Thymus (tissue), 11 donors: ENCODE measurements at regions not wholly inside any gene's neighbourhood (a gene's known extent, or its start where the extent isn't known, plus 50 kb on each side); places are given as distances from the start of the nearest gene placed in this dataset.

Experiments
- DNase-seq, 9 donors: peaks; one replicate each; pipeline ENCODE4 v3.0.0-alpha.2; 2013; ENCODE audit warnings: low spot score in 9 of 9, low read depth in 6 of 9, missing footprints in 1 of 9
- H3K27ac ChIP-seq, 2 donors: one replicate each; pipeline ENCODE4 v1.5.1; 2013; ENCODE audit warnings: control low read depth in 1 of 2, low read depth in 1 of 2, low read length in 1 of 2, mild to moderate bottlenecking in 1 of 2, moderate library complexity in 1 of 2
- H3K27me3 ChIP-seq, 2 donors: one replicate each; pipeline ENCODE4 v1.5.1; 2013; ENCODE audit warnings: low read length in 1 of 2; ENCODE audit not compliant: control insufficient read depth in 2 of 2, insufficient read depth in 1 of 2
- H3K36me3 ChIP-seq, 2 donors: one replicate each; pipeline ENCODE4 v1.5.1; 2013; ENCODE audit warnings: low read length in 1 of 2, mild to moderate bottlenecking in 1 of 2, moderate library complexity in 1 of 2; ENCODE audit not compliant: control insufficient read depth in 2 of 2, insufficient read depth in 2 of 2
- H3K4me1 ChIP-seq, 2 donors: one replicate each; pipeline ENCODE4 v1.5.1; 2013; ENCODE audit warnings: low read length in 2 of 2; ENCODE audit not compliant: control insufficient read depth in 2 of 2, insufficient read depth in 2 of 2
- H3K4me3 ChIP-seq, 2 donors: one replicate each; pipeline ENCODE4 v1.5.1; 2013; ENCODE audit warnings: low read length in 2 of 2, control low read depth in 1 of 2, mild to moderate bottlenecking in 1 of 2
- H3K9me3 ChIP-seq, 2 donors: one replicate each; pipeline ENCODE4 v1.5.1; 2013; ENCODE audit warnings: low read length in 1 of 2, mild to moderate bottlenecking in 1 of 2; ENCODE audit not compliant: control insufficient read depth in 2 of 2, insufficient read depth in 1 of 2
- WGBS: extraction: QIAGEN DNeasy Blood & Tissue Kit; methylation state at CpG from one replicate; pipeline ENCODE4 v1.1.7; 2013; 5-methylcytosine and 5-hydroxymethylcytosine counted together
- donor health status: healthy.

DNA sequence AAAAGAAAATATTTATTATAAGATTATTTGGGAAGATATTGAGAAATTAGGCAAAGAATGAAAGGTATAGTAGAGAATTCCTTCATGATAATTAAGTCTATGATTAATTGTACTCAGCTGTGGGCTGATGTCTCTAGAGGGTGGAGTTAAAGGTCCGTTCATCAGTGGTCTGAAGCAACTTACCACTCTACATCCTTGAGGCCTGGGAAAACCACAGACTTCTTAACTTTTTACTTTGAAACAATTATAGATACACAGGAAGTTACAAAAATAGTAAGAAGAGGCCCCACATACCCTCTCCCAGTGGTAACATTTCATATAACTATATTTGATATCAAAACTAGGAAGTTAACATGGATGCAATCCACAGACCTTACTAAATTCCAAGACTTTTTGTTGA, 167.0 kb upstream of the NECTIN1 start:
- Histone ChIP-seq H3K4me3 (no peak overlapping the region), H3K27me3 (peaks cover 0 to 6% of the 10 kb centered on the region in 2 donors), H3K9me3 (no peaks in the 10 kb centered on the region), H3K36me3 (no peaks in the 10 kb centered on the region), H3K27ac (no peak overlapping the region), H3K4me1 (no peaks in the 10 kb centered on the region)
- DNase-seq = no peak
- whole genome bisulfite sequencing = 4% methylated on average over 1 of the region's 1 CpG

GRCh38 chr11:119894916-119895315, 165.9 kb upstream of the NECTIN1 start:
- no peaks in the 10 kb centered on the region for H3K36me3 ChIP-seq
- WGBS = 91% methylated on average over 4 of the region's 4 CpGs
- H3K27ac ChIP-seq = no peak overlapping the region
- peaks cover 0 to 10% of the 10 kb centered on the region in 2 donors for H3K27me3 ChIP-seq
- DNase-seq = no peak
- H3K9me3 ChIP-seq = no peaks in the 10 kb centered on the region
- H3K4me1 ChIP-seq = no peaks in the 10 kb centered on the region
- H3K4me3 ChIP-seq = no peak overlapping the region

DNA sequence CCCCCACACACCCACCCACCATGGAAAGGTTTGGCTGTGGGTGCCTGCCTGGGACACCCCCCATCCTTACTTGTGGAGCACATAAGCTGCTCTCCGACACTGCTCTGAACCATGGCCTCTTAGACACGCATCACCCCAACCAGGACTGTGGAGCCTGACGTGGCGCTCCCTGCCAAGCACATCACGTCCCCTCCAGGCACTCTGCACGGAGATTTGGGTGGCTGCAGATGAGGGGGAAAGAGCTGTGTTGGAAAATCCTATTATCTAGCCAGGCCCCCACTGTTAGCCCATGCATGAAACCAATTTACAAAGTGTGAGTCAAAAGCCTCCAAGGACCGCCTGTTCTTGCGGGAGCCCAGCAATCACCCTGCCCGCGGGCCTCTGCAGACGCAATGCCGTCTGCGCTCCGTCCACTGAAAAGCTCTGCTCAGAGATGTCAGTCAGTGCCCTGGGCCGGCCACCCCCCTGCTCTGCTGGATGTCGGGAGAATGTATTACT, 163.4 kb upstream of the NECTIN1 start:
- no peaks in the 10 kb centered on the region for H3K9me3 ChIP-seq
- no peaks in the 10 kb centered on the region for H3K4me1 ChIP-seq
- H3K27ac ChIP-seq = no peak overlapping the region
- H3K27me3 ChIP-seq = peaks cover 0 to 10% of the 10 kb centered on the region in 2 donors
- no peak overlapping the region for H3K4me3 ChIP-seq
- no peak for DNase-seq
- 84% methylated on average over 16 of the region's 16 CpGs for WGBS
- H3K36me3 ChIP-seq = no peaks in the 10 kb centered on the region

- peaks cover 0 to 10% of the 10 kb centered on the region in 2 donors for H3K27me3 ChIP-seq
- no peaks in the 10 kb centered on the region for H3K36me3 ChIP-seq
- H3K4me3 ChIP-seq = no peak overlapping the region
- no peaks in the 10 kb centered on the region for H3K4me1 ChIP-seq
- no peak for DNase-seq
- no peak overlapping the region for H3K27ac ChIP-seq
- WGBS = 60% methylated on average over 16 of the region's 16 CpGs
- no peaks in the 10 kb centered on the region for H3K9me3 ChIP-seq
These were observed 162.2 kb upstream of the NECTIN1 start for GRCh38 chr11:119891055-119891768.

DNA sequence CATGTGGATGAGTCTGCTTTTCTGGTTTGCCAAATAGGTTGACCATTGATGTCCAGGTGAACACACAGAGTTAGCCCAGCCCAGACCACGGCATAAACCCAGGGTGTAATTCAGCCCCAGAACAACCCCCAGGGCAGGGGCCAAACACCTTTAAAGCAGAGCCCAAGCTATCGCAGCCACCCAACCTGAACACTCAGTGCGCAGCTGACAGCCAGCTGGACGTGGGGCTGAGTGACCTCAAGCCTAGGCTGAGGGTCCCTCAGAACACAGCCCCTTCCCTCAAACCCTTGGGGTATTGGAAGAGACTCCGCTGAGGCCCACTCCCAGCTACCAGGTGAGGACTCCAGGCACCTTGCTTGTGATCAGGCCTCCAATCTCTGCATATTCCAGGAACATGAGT, 161.5 kb upstream of the NECTIN1 start:
- WGBS = 94% methylated on average over 5 of the region's 5 CpGs
- Histone ChIP-seq H3K27ac (no peak overlapping the region), H3K4me3 (no peak overlapping the region), H3K36me3 (no peaks in the 10 kb centered on the region), H3K9me3 (no peaks in the 10 kb centered on the region), H3K27me3 (peaks cover 0 to 10% of the 10 kb centered on the region in 2 donors), H3K4me1 (no peaks in the 10 kb centered on the region)
- no peak for DNase-seq

DNA sequence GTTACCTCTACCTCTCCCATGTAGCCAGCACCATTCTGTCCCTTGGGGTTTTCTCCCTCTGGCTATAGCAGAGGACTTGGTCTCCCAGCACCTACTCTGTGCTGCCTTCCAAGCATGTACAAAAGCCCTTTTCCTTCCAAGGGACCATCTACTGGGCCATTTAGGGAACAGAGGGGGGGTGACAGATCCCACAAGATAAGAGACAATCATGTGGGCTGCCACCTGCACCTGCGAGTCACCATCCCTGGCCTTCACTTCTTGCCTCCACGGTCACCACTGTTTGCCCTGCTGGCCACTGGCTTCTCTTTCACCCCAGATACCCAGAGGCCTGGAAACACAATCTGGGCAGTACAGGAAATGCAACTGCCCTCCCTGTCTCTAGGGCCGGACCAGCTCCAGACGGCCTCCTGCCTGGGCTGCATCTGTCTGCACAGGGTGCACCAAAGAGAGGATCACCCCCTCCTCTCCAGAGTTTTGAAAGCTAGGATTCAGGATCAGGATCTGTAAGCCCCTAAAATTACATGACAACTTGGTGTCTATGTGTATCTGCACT, 160.8 kb upstream of the NECTIN1 start:
- H3K4me3 ChIP-seq = no peak overlapping the region
- peaks cover 0 to 10% of the 10 kb centered on the region in 2 donors for H3K27me3 ChIP-seq
- no peak for DNase-seq
- 84% methylated on average over 4 of the region's 4 CpGs for WGBS
- H3K4me1 ChIP-seq = no peaks in the 10 kb centered on the region
- no peak overlapping the region for H3K27ac ChIP-seq
- no peaks in the 10 kb centered on the region for H3K36me3 ChIP-seq
- H3K9me3 ChIP-seq = no peaks in the 10 kb centered on the region

GRCh38 chr11:119889111-119889510, 160.1 kb upstream of the NECTIN1 start:
- H3K27me3 ChIP-seq = peaks cover 0 to 10% of the 10 kb centered on the region in 2 donors
- no peak for DNase-seq
- 85% methylated on average over 5 of the region's 5 CpGs for WGBS

DNA sequence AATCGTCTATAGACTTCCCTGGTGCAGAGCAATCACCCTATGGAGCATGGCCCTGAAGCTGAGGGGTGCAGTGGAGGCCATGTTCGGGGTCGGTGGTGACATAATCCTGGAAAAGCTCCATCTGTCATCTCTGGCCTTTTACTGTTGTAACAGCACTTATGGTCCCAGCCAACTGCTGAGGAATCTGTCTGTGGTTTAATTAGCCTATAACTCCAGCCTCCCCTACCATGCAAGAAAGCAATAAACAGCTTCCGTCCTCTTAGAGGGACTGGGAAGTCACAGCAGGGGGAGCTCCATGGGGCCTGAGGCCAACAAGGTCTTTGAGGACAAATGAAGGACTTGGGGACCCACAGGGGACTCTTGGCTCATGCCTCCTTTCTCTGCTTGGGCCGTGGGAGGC, 159.1 kb upstream of the NECTIN1 start:
- DNase-seq = no peak
- no peaks in the 10 kb centered on the region for H3K36me3 ChIP-seq
- 71% methylated on average over 5 of the region's 5 CpGs for WGBS
- H3K4me1 ChIP-seq = no peaks in the 10 kb centered on the region
- no peaks in the 10 kb centered on the region for H3K9me3 ChIP-seq
- H3K4me3 ChIP-seq = no peak overlapping the region
- peaks cover 0 to 10% of the 10 kb centered on the region in 2 donors for H3K27me3 ChIP-seq
- H3K27ac ChIP-seq = no peak overlapping the region

More at GRCh38 chr11:119889111-119889510, 160.1 kb upstream of the NECTIN1 start:
- no peaks in the 10 kb centered on the region for H3K9me3 ChIP-seq
- H3K4me1 ChIP-seq = no peaks in the 10 kb centered on the region
- H3K4me3 ChIP-seq = no peak overlapping the region
- H3K36me3 ChIP-seq = no peaks in the 10 kb centered on the region
- H3K27ac ChIP-seq = no peak overlapping the region

DNA sequence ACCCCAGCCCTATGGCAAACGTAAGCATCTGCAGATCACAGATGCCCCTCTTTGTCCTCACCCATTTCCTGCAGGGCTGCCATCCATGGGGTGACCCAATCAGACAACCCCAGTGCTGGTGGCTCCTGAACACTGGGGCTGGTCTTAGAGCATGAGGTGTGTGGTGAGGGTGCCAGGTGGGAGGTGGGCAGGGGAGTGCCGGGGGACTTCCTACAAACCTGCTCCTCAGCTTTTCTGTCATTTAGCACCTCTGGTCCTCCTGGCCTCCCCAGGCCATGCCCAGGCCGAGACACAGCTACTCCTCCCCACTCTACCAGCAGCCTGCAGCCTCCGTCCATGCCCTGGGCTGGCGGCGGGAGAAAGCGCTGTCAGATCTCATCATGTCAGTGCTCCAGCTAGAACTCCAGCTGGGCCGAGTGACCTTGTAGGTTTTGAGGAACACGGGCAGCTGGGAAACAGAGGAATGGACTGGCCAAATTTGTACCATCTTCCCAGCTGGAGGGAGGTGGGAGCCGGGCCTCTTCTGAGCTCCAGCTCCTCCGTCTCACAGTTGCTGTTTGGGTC, 157.7 kb upstream of the NECTIN1 start:
- Histone ChIP-seq H3K4me3 (no peak overlapping the region), H3K36me3 (no peaks in the 10 kb centered on the region), H3K27ac (no peak overlapping the region), H3K27me3 (peaks cover 0 to 10% of the 10 kb centered on the region in 2 donors), H3K9me3 (no peaks in the 10 kb centered on the region), H3K4me1 (no peaks in the 10 kb centered on the region)
- no peak for DNase-seq
- 91% methylated on average over 11 of the region's 11 CpGs for WGBS
